IPS-18a (cell line): ENCODE measurements at regions not wholly inside any gene's neighbourhood (a gene's known extent, or its start where the extent isn't known, plus 50 kb on each side); places are given as distances from the start of the nearest gene placed in this dataset.
"Not testable (repeated sequence)": the region's sequence is repeated elsewhere in the genome, so short reads cannot be mapped to it uniquely, and the experiment has no call there.

Experiments used
- H3K27ac ChIP-seq: one replicate; pipeline ENCODE4 v1.5.1; 2013; ENCODE audit warnings: low read length
- H3K27me3 ChIP-seq: one replicate; pipeline ENCODE4 v1.6.1; 2013; ENCODE audit warnings: mild to moderate bottlenecking, low read length; ENCODE audit not compliant: control insufficient read depth, insufficient read depth
- H3K36me3 ChIP-seq: one replicate; pipeline ENCODE4 v1.6.1; 2013; ENCODE audit warnings: low read depth, low read length; ENCODE audit not compliant: control insufficient read depth
- H3K4me1 ChIP-seq: one replicate; pipeline ENCODE4 v1.6.1; 2013; ENCODE audit warnings: low read depth, low read length; ENCODE audit not compliant: control insufficient read depth
- H3K4me3 ChIP-seq: one replicate; pipeline ENCODE4 v1.5.1; 2013; ENCODE audit warnings: low read length
- H3K9ac ChIP-seq: one replicate; pipeline ENCODE4 v1.6.1; 2013; ENCODE audit warnings: mild to moderate bottlenecking, low read length, moderate library complexity
- H3K9me3 ChIP-seq: one replicate; pipeline ENCODE4 v1.6.1; 2013; ENCODE audit warnings: low read depth, low read length; ENCODE audit not compliant: control insufficient read depth

DNA sequence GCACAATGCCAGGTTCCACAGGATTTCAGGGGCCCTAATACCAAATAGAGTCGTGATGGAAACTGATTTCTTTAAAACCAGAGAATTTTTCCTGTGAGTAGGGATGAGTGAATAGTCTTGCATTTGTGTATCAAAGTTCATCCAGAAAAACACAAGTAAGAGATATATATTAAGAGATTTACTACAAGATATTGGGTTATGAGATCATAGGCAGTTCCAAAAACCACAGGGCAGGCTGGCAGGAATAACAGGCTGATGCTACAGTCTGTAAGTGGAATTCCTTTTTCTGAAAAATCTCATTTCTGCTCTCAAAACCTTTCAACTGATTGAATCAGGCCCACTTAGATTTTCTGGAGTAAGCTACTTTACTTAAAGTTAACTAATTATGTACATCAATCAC lies 1756.2 kb upstream of the SEL1L start:
- Histone ChIP-seq H3K36me3 (no peaks in the 10 kb centered on the region), H3K4me1 (no peaks in the 10 kb centered on the region), H3K27me3 (no peaks in the 10 kb centered on the region), H3K27ac (no peak overlapping the region), H3K4me3 (no peak overlapping the region), H3K9ac (no peak overlapping the region), H3K9me3 (no peaks in the 10 kb centered on the region)

DNA sequence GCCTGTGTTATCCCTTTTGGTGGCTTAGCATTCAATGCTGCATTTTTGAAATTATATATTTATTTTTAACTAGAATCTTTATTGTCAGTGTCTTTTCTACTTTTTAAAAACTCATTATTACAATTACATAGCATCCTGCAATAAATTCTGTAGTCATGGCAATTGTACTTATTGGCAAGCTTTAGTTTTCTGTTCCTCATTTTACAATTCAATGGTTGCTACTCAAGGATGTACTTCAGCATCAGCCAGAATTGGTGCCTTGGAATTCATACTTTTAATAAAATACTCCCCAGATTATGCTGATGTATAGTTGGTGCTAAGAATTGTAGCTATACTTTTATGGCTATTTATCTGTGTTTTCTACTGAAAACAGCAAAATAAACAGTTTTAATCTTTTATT lies 1756.8 kb upstream of the SEL1L start:
- Histone ChIP-seq H3K27me3 (no peaks in the 10 kb centered on the region), H3K27ac (no peak overlapping the region), H3K4me1 (no peaks in the 10 kb centered on the region), H3K4me3 (no peak overlapping the region), H3K9ac (no peak overlapping the region), H3K36me3 (no peaks in the 10 kb centered on the region), H3K9me3 (no peaks in the 10 kb centered on the region)

DNA sequence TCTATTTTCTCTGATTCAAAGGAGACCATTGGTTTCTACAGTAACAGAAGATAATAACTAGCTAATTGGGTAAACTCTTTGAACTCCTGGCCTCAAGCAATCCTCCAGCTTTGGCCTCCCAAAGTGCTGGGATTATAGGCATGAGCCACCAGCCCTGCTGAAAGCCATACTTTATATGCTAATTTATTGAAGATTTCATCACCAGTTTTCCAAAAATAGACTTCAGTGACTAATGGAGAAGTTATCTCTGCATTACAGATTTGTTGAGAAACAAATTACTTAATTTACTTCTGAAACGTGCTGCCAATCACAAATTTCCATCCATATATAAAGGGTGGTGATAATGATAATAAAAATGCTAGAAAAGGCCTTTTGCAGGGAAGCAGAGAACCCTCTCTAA lies 1758.1 kb upstream of the SEL1L start:
- Histone ChIP-seq H3K27me3 (no peaks in the 10 kb centered on the region), H3K4me3 (no peak overlapping the region), H3K9me3 (no peaks in the 10 kb centered on the region), H3K9ac (no peak overlapping the region), H3K27ac (no peak overlapping the region), H3K4me1 (no peaks in the 10 kb centered on the region), H3K36me3 (no peaks in the 10 kb centered on the region)

DNA sequence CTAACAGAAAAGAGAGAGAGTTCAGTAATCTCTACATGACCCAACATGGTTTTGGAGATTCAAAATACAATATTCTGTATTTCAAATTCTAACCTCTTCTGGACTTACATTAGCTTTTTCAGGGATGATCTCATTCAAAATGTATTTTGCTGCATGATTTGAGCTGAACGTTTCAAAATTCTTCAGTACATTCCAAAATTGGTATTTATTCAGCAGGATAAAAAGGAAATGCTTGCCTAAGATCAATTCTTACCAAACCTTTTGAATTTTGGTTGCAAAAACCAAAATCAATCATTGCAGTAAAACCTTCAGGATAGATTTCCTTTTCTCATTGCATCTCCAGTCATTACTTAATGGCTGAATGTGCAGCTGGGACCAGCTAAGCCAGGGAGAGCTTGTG lies 1761.3 kb upstream of the SEL1L start:
- no peak overlapping the region for H3K4me3 ChIP-seq
- no peak overlapping the region for H3K9ac ChIP-seq
- H3K36me3 ChIP-seq: no peaks in the 10 kb centered on the region

DNA sequence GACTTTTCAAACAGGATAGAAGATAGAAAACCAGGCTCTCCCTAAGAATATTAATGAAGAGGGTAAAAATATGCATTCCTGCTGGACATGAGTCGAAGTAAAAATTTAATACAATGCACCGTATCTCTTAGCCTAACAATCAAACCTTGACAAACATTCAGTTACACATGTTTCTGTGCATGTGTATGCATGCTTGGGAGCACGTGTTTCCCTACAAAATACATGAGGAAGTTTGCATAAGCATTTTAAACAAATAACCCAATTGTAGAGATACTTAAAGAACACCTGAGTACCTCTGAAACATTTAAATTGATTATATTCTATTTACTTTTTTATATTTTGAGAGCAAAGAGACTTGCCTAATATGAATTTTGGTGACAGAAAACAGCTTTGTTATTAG lies 1763.7 kb upstream of the SEL1L start:
- no peak overlapping the region for H3K9ac ChIP-seq
- H3K4me1 ChIP-seq: no peaks in the 10 kb centered on the region
- no peaks in the 10 kb centered on the region for H3K27me3 ChIP-seq
- no peaks in the 10 kb centered on the region for H3K9me3 ChIP-seq
- H3K27ac ChIP-seq: no peak overlapping the region
- no peak overlapping the region for H3K4me3 ChIP-seq
- H3K36me3 ChIP-seq: no peaks in the 10 kb centered on the region

More for the DNA sequence above, 1761.3 kb upstream of the SEL1L start:
- Histone ChIP-seq H3K9me3 (no peaks in the 10 kb centered on the region), H3K27ac (no peak overlapping the region), H3K4me1 (no peaks in the 10 kb centered on the region), H3K27me3 (no peaks in the 10 kb centered on the region)

DNA sequence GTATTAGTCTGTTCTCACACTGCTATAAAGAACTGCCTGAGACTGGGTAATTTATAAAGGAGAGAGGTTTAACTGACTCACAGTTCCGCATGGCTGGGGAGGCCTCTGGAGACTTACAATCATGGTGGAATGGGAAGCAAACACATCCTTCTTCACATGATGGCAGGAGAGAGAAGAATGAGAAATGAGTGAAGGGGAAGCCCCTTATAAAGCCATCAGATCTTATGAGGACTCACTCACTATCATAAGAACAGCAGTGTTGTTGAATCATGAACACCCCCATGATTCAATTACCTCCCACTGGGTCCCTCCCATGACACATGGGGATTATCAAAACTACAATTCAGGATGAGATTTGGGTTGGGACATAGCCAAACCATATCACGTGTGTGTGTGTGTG lies 1764.4 kb upstream of the SEL1L start:
- not testable (repeated sequence) for H3K9ac ChIP-seq, H3K27me3 ChIP-seq, H3K27ac ChIP-seq, H3K36me3 ChIP-seq, H3K4me3 ChIP-seq, H3K4me1 ChIP-seq, H3K9me3 ChIP-seq

DNA sequence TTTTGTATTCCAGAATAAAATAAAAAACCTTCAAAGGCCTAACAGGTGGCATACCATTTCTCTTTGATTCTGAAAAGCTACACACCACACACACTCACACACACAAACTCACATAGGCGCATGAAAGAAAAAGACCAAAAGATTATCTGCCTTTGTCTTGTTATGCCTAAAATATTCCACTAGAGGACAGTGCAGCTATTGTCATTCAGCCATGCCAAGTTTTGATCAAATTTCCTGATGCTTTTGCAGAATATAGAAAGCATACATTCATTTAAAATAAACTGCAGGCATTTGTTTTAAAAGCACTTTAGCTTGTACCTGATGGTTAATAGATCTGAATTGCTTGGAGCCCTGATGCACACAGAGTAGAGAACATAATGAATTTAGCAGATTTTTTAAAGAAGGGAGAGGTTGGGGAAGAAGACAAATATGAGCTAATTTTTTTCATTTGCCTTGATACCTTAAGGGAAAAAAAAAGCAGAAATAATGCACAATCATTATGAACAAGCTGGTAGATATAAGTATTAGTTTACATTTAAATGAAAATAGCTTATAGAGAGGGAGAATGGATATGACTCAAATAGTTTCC lies 1766.9 kb upstream of the SEL1L start:
- no peaks in the 10 kb centered on the region for H3K9me3 ChIP-seq
- H3K27ac ChIP-seq: no peak overlapping the region
- H3K4me1 ChIP-seq: no peaks in the 10 kb centered on the region
- H3K27me3 ChIP-seq: no peaks in the 10 kb centered on the region
- no peak overlapping the region for H3K9ac ChIP-seq
- H3K4me3 ChIP-seq: no peak overlapping the region
- H3K36me3 ChIP-seq: no peaks in the 10 kb centered on the region

DNA sequence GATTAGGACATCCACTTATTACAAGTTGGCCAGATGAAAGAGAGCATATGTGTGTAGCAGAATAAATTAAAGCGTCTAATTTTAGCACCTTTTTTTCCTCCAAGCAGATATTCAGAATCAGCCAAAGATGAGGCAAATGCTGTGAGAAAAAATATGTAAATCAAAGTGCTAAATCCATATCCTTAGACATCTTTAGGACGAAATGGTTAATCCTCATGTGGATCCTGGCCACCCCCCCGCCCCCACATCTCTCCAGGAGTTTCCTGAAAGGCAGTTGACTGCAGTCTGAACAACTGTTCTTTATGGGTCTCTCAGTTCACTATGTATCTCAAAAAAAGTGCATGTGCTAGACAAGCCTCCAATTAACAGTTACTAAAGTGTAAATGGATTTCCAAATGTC lies 1768.1 kb upstream of the SEL1L start:
- Histone ChIP-seq H3K9ac (no peak overlapping the region), H3K27me3 (no peaks in the 10 kb centered on the region), H3K27ac (no peak overlapping the region), H3K4me3 (no peak overlapping the region), H3K36me3 (no peaks in the 10 kb centered on the region), H3K4me1 (no peaks in the 10 kb centered on the region), H3K9me3 (no peaks in the 10 kb centered on the region)

DNA sequence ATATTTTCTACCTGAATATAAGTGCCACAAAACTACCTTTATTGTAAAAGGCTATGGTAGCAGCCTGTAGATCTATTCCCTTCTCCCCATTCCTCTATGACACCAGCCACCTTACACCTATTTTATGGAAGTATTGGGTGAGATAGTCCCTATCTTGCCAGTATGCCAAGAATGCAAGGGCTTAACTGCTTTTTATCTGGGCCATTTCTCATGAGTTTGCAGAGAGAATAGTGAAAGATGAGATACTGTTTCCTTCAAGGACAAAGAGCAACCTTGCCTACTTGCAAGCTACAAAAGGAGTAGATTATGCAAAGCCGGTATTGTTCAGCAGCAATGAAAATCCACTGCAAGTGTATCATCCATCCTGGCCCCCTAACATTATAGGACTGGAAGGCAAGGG lies 1775.6 kb upstream of the SEL1L start:
- Histone ChIP-seq H3K9ac (no peak overlapping the region), H3K27ac (no peak overlapping the region), H3K4me1 (no peaks in the 10 kb centered on the region), H3K9me3 (no peaks in the 10 kb centered on the region), H3K4me3 (no peak overlapping the region), H3K27me3 (no peaks in the 10 kb centered on the region), H3K36me3 (no peaks in the 10 kb centered on the region)

DNA sequence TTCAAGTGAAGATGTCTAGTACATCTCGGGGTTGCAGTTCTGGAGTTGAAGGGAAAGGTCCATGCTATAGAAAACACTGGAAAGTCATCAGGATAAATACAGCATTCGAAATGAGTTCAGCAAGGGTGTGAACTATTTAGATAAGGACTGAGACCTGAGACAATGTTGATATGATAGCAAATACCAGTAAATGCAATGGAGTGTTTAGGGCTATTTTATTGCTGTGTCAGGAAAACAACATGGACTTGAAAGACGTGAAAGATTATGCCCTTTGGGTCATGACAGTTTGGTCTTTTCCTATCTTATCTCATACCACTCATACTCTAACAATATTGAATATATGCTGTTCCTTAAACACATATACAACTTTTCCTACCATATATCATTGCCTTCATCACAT lies 1776.2 kb upstream of the SEL1L start:
- Histone ChIP-seq H3K4me3 (no peak overlapping the region), H3K36me3 (no peaks in the 10 kb centered on the region), H3K4me1 (no peaks in the 10 kb centered on the region), H3K27me3 (no peaks in the 10 kb centered on the region), H3K9ac (no peak overlapping the region), H3K27ac (no peak overlapping the region), H3K9me3 (no peaks in the 10 kb centered on the region)

DNA sequence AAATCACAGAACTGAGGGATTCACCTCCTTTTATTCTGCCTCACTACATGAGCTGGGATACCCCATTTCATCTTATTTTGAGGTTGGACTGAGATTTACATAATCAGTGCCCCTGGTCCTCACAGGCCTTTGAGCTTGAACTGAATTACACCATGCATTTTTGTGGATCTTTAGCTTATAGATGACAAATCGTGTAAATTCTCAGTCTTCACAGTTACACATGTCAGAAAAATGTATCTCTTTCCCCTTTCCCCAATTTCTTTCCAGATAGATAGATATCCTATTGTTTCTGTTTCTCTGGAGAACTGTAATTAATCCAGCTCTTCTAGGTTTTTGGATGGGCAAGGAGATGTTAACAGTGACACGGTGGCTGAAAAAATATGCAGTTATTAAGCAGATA lies 1778.9 kb upstream of the SEL1L start:
- H3K4me1 ChIP-seq: no peaks in the 10 kb centered on the region
- no peak overlapping the region for H3K9ac ChIP-seq
- H3K27me3 ChIP-seq: no peaks in the 10 kb centered on the region
- no peak overlapping the region for H3K27ac ChIP-seq
- no peak overlapping the region for H3K4me3 ChIP-seq
- no peaks in the 10 kb centered on the region for H3K9me3 ChIP-seq
- no peaks in the 10 kb centered on the region for H3K36me3 ChIP-seq

DNA sequence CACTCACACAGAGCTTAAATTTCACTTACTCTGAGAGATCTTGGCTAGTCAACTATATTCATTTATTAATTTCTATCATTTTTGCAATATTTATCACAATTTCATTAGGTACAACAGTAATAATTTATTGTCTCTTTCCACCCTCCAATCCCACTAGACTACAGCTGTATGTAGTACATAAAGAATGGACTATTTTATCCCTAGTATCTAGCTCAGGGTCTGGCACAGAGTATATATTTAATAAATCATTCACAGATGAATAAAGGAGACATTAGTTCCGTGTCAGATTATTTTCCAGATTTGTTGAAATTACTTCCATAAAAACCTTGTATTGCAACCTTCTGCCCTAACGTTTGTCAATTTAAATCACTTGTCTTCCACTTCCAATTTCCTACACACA lies 1781.1 kb upstream of the SEL1L start:
- no peak overlapping the region for H3K9ac ChIP-seq
- H3K4me3 ChIP-seq: no peak overlapping the region
- no peaks in the 10 kb centered on the region for H3K9me3 ChIP-seq
- H3K27me3 ChIP-seq: no peaks in the 10 kb centered on the region
- no peaks in the 10 kb centered on the region for H3K36me3 ChIP-seq
- peaks cover 7% of the 10 kb centered on the region for H3K4me1 ChIP-seq
- no peak overlapping the region for H3K27ac ChIP-seq
